ENCODE measurements at regions not wholly inside any gene's neighbourhood (a gene's known extent, or its start where the extent isn't known, plus 50 kb on each side); places are given as distances from the start of the nearest gene placed in this dataset.
"Not testable (repeated sequence)": the region's sequence is repeated elsewhere in the genome, so short reads cannot be mapped to it uniquely, and the experiment has no call there.

DNA sequence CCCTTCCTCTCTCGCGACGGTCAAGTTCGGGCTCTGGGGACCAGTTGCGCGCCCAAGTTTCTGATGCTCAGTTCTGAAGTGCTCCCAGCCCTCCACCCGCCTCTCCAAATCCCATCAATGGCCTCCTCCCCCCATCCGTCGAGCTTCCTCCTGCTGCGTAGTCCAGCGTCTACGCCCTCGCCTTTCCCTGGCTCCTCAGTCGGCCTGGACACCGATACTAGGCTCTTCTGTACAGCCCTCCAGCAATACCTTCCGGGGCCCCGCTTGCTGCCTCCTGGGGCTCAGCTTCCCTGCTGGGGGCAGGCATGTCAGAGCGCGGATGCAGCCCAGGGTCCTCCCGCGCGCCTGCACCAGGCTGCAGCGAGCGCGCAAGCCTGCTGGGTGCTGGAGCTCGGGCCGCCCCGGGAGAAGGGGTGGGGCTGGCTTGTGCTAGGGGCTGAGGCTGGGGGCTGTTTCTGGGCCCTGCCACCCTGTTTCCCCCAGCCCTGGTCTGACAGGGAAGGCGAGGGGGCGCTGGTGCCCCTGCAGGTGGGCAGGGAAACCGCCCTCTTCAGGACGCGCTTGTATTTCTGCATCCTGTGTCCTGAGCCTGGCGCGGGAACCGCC lies 353.3 kb upstream of the SUCLG2 start:
- intact Hi-C loops (cut with DNase I): no loop called here
- no peak for DNase-seq (ENCODE audit: low spot score)

DNA sequence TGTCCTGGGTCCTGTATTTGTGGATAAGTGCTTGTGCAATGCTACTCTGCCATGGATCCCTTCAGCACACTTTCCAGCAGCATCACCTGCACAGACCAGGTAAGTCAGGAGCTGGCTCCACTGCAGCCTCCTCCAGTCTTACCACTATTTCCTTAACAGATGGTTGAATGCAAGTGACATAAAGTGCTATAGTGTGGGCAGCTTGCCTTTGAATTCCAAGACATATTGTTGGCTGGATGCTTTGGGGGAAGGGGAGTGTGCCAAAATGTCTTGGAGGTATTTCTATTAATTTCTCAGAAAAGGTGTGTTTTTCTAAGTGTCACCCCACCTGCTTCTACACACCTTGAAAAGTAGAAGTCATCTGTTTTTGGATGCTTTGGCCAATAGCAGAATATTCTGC lies 352.2 kb upstream of the SUCLG2 start:
- intact Hi-C loops (cut with DNase I): no loop called here

DNA sequence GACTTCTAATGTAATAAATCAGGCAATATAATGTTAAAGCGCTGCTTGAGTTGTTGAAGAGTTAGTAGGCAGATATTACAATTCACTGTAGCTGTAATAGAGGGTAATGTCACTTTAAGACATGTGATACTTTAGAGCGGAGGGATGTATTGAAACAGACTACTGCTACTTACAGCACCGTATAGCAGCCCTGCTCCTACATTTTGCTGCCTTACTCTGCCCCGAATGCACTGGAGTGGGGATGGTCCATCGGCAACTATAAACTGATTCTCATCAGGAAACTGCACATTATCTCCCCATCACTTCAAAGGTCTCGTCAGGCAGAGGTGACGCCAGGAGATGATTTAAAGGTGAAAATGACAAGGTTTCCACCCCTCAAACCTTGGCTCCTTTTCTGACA lies 349.7 kb upstream of the SUCLG2 start:
- DNase-seq (ENCODE audit: low spot score): no peak
- intact Hi-C loops (cut with DNase I): no loop called here

More for the DNA sequence above, 352.2 kb upstream of the SUCLG2 start:
- no peak for DNase-seq (ENCODE audit: low spot score)

DNA sequence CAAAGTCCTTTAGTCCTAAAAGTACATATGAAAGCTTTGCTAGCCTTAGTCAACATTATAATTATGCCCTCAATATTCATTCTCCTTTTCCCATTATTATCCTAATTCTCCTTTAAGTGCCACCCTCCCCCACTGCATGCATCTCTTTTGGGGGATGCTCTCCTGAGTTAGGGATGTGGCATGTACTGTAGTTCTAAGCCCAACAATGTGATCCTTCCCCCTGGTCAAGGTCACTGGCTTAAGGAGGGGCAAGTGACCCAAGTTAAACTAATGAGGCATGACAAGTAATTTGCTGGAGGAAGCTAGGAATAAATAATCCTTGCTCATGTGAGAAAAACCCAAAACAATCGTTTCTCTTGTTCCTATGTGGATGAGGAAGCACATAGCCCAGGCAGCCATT lies 343.9 kb upstream of the SUCLG2 start:
- intact Hi-C loops (cut with DNase I): no loop called here
- DNase-seq (ENCODE audit: low spot score): no peak

DNA sequence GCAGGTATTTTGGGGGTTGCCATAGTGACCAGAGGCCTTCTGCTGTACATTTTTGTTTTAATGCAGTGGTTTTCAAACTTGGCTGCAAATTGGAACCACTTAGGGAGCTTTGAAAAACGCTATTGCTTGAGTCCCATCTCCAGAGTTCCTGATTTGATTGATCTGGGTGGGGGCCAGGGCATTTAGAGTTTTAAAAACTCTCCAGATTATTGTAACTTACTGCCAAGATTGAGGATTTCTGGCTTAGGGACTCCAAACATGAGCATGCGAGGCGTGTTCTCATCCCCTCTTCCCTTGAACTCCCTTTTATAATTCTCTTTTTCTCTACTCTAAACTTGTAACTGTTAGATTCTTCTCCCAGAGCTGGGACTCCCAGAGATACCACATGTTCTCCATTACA lies 340.8 kb upstream of the SUCLG2 start:
- intact Hi-C loops (cut with DNase I): no loop called here
- no peak for DNase-seq (ENCODE audit: low spot score)

DNA sequence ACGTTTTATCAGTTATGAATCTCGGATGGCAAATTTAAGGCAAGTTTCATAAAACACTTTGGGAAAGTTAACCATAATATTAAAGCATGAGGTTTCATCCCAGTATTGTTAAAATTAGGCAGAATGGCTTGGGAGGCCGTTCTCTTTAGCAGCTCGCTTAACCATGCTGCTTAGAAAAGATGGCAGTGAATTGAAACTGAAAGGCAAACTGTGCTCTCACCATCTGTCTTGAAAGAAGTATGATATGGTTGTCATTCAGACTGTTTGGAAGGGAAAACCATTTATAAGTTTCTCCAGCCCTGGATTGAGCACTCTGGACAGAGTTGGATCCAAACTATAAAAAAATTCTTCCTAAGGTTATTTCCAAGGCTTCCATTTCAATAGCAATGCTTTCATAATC lies 332.3 kb upstream of the SUCLG2 start:
- intact Hi-C loops (cut with DNase I): no loop called here
- no peak for DNase-seq (ENCODE audit: low spot score)

DNA sequence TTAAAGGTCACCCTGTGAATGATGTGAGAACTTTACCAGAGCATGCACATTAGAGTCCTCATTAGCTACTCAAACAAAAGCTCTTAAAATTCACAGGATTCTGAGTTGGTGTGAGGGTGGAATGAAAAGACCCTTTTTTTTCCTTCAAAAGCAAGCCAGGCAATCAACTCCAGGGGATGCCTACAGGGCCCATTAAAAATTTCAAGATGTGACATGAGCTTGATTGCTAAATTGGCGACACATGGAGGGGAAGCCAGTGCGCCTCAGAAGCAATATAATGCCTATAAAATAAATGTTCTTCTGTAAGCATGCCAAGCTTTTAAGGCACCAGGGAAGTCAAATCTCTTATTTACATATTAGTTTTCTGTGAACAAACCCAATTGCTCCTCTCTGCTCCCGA lies 328.8 kb upstream of the SUCLG2 start:
- DNase-seq (ENCODE audit: low spot score): no peak
- intact Hi-C loops (cut with DNase I): no loop called here

DNA sequence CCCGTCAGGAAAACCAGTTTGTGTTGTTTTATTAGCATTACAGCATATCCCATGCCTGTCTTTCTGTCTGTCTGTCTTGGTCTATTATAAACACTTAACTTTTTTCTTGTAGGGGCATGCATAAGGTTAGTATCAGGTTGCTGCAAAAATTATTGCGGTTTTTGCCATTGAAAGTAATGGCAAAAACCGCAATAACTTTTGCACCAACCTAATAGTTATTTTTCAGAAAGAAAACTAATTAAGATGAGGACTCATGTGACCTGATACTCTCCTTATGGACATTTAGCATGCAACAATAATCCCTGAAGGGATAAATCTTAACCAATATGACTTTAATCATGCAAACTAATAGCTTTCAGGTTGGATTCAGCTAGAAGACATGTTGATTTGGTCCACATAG lies 326.7 kb upstream of the SUCLG2 start:
- intact Hi-C loops (cut with DNase I): no loop called here
- no peak for DNase-seq (ENCODE audit: low spot score)

DNA sequence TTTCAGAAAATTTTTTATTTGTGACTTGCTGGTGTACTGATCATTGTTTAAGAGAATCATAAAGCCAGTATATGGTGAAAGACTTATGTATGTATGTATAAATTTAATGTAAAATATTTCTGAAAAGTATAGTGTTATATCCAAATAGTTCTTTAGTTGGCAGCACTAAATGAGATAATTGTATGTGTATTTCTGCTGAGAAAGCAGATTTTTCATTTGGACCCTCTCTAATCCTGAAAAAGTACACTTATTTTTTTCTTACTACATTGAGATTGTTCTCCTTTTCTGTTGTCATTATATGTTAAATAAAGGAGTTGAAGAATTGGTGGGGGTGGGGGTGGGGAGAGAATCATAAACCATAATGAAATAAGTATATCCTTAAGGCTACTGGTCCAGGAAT lies 324.9 kb upstream of the SUCLG2 start:
- intact Hi-C loops (cut with DNase I): no loop called here
- DNase-seq (ENCODE audit: low spot score): no peak

DNA sequence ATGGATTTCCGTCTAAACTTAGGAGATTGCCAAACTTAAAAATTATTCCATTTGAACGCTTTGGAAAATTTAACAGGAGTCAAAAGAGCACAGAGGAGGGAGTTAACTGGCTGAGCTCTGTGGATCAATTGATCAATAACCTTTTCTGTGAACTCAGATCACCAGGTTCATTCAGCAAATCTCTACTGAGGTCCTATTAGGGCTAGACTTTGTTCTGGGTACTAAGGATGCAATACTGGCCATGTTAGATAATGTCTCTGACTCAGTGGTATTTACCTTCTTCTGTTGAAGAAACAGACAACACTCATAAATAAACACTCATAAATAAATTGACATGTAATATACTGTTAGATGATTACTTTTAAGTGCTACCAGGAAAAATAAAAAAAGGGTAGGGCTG lies 323.4 kb upstream of the SUCLG2 start:
- intact Hi-C loops (cut with DNase I): no loop called here
- no peak for DNase-seq (ENCODE audit: low spot score)

DNA sequence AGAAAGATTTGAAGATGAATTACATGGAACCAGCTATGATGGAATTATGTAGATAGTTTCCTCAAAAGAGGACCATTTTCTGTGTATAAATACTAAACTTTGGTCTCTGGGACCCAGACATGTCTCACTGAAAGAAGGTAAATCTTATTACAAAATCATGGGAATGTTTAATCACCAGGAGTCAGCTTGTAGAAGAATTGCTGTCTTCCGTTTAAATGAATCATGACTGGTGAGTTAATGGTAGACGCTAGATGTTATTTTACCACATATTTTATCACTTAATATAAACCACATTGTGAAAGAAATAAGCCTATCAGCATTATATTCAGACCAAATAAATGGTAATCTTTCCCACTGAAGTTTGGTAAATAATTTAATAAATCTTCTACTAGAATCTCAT lies 322.3 kb upstream of the SUCLG2 start:
- no peak for DNase-seq (ENCODE audit: low spot score)
- intact Hi-C loops (cut with DNase I): no loop called here

DNA sequence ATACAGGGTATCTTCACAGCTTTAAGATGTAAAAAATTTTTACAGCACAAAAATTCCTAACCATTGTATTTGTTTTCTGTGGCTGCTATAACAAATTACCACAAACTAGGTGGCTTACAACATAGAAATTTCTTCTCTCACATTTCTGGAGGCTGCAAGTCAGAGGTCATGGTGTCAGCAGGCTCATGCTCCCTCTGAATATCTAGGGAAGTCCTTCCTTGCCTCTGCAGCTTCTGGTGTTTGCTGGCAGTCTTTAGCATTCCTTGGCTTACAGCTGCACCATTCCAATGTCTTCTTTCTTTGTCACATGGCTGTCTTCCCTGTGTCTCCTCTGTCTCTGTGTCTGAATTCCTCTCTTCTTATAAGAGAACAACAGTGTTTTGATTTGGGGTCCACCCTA lies 310.2 kb upstream of the SUCLG2 start:
- DNase-seq (ENCODE audit: low spot score): no peak

DNA sequence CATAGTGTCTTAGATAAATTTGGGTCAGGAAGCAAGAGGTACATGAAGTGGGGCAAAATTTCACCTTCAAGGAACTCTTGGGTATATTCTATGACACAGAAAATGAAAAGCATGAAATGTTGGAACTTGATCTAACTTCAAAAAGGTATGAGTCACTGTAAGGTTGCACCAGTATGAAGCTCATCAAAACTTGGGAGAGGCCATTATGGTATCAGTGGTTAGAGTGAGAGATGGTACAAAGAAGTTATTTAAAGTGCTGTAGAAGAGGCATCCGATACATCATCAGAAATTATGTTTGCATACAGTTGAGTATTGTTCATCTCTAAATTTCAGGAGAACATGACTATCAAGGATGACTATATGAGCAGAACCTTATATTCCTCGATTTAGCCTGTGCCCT lies 302.9 kb upstream of the SUCLG2 start:
- no peak for DNase-seq (ENCODE audit: low spot score)
- intact Hi-C loops (cut with DNase I): no loop called here

More for the DNA sequence above, 310.2 kb upstream of the SUCLG2 start:
- intact Hi-C loops (cut with DNase I): no loop called here

DNA sequence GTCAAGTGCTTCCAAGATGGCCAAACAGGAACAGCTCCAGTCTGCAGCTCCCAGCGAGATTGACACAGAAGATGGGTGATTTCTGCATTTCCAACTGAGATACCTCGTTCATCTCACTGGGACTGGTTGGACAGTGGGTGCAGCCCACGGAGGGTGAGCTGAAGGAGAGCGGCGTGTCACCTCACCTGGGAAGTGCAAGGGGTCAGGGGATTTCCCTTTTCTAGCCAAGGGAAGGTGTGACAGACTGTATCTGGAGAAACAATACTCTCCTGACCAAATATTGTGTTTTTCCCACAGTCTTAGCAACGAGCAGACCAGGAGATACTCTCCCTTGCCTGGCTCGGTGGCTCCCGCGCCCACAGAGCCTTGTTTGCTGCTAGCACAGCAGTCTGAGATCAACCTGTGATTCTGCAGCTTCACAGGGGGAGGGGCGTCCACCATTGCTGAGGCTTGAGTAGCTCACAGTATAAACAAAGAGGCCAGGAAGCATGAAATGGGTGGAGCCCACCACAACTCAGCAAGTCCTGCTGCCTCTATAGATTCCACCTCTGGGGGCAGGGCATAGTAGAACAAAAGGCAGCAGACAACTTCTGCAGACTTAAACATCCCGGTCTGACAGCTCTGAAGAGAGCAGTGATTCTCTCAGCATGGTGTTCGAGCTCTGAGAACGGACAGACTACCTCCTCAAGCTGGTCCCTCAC lies 293.5 kb upstream of the SUCLG2 start:
- DNase-seq (ENCODE audit: low spot score): no peak
- intact Hi-C loops (cut with DNase I): no loop called here

DNA sequence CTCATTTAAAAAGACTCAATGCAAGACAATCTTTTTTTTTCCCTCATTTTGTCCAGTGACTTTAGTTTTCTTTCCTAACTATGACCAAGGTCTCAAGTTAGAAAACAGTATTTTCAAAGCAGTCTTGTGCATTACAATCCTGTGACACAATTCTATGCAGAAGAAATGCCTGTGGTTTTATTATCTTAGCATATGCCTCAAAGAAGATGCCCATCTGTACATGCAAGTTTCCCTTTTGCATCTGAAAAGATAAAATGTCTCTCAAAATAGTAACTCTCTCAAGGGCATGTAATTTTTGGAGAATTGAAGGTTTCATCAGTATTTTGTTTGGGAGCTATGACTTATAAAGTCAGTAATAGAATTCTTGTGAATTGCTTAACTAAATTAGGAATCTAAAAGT lies 292.0 kb upstream of the SUCLG2 start:
- intact Hi-C loops (cut with DNase I): no loop called here
- no peak for DNase-seq (ENCODE audit: low spot score)

DNA sequence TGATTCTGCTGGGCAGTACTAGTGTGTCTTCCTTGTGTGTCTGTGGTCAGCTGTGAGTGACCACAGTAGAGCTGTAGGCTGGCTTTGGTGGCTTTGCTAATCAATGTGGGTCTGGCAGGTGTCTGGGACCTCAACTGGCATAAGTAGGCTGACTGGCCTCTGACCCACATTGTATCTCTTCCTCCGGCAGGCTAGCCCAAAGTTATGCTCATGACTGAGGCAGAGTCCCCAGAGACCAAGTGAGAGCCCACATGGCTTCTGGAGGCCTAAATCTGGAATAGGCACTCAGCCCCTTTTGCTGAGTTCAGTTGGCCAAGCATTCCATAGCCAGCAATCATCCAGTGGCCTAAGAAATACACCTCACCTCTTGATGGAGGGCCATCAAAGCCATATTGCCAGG lies 289.1 kb upstream of the SUCLG2 start:
- intact Hi-C loops (cut with DNase I): no loop called here

DNA sequence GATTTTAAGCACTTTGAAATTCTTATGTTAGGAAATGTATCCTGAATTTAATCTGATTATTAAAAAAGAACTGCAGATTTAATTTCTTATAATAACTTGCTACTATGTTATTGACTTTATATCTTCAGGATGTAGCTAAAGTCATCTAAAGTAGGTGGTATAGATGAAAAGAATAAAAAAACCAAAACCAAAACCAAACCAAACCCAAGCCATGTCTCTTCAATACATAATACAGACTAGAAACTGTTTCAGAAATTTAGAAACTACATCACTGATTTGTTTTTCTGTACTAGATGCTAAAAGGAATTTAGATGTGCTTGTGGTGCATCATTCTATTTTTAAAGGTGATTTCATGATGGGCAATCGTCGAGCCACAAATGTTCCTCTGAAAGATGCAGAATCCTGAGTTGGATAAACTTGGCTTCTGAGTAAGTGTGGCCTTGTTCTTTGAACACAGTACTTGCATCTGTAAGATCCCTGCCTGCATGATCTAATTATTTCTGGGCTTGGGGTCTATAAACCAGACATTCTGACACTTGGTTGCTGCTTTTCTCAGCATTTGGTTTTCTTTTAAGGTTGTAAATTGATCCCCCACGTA lies 287.1 kb upstream of the SUCLG2 start:
- intact Hi-C loops (cut with DNase I): no loop called here
- DNase-seq (ENCODE audit: low spot score): no peak

More for the DNA sequence above, 289.1 kb upstream of the SUCLG2 start:
- no peak for DNase-seq (ENCODE audit: low spot score)

DNA sequence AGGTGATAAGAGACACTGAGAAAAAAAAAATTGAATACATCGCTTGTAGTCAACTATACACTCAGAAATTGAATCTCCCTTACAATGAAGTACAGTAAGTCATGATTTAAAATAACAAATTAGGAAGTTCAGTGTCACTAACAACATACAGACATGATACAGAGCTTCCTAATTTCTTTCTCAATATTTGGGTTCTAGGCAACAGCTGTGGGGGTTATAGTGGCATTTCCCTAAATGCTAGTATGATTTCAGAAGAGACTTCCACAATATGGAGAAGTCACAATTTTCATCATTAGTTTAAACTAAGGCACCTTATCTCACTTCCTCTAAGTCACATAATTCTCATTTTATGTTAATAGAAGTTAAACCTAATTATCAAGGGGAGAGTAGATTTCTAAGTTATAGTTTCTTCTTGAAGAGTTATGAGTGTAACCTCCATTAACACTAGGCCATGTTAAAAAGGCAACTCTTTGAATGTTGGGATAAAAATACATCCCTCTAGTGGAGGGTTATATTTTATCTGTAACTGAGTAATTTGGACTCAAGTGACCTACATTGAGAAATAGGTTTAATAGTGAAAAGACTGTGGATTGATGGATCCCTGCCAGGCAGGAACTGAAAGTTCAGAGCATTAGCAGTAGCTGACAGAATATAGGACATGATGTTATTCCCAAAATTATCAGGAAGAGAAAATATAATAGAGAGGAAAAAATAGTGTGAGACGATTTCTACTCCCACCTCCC lies 286.0 kb upstream of the SUCLG2 start:
- DNase-seq (ENCODE audit: low spot score): no peak
- intact Hi-C loops (cut with DNase I): no loop called here

DNA sequence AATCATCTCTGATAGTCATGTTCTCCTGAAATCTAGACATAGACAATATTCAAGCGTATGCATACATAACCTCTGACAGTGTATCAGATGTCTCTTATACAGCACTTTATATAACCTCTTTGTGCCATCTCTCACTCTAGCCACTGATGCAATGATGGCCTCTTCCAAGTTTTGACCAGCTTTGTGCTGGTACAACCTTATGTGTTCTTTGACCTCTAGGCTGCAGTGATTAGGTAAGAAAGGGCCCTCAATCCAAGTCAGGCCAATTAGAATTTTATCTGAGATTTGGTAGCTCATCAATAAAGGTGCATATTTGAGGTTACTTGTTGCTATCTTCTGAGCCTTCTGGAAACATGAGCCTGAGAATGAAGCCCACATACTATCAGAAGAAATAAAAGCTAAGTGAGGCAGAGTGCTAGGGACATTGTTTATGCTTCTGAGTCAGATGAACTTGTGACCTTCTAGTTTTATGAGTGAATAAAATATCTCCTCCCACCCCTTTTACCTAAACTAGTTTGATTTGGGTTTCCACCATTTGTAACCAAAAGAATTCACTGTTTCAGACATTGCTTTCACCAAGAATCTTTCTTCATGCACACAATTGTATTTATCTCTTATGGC lies 283.2 kb upstream of the SUCLG2 start:
- no peak for DNase-seq (ENCODE audit: low spot score)
- intact Hi-C loops (cut with DNase I): no loop called here

DNA sequence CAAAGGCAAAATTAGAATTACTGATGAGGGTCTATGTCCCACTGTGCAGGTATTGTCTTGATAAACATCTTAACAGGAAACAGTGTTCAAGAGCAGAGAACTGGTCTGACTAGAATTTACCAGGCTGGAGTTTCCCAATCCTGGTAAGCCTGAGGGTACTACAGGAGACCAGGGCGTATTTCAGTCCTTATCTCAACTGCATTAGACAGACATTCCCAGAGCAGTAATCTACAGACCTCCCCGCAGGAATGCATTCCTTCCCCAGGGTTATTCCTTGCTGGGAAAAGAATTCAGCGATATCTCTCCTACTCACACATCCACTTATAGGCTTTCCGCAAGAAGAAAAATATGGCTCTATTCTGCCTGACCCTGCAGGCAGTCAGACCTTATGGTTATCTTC lies 276.0 kb upstream of the SUCLG2 start:
- intact Hi-C loops (cut with DNase I): not testable (repeated sequence)

More for the DNA sequence above, 276.0 kb upstream of the SUCLG2 start:
- not testable (repeated sequence) for DNase-seq (ENCODE audit: low spot score)
